ENCODE measurements at regions not wholly inside any gene's neighbourhood (a gene's known extent, or its start where the extent isn't known, plus 50 kb on each side); places are given as distances from the start of the nearest gene placed in this dataset.

GRCh38 chr10:123538401-123539320, 127.5 kb upstream of the GPR26 start:
- Mint-ChIP-seq H3K36me3 (no peaks in the 10 kb centered on the region), H3K27ac (no peak overlapping the region), H3K4me3 (no peak overlapping the region), H3K9me3 (peaks cover 0 to 6% (median 3%) of the 10 kb centered on the region in 8 donors), H3K27me3 (peaks cover 11 to 21% of the 10 kb centered on the region in 2 donors), H3K4me1 (peaks cover 0 to 1% (median 0%) of the 10 kb centered on the region in 4 donors)
- H3K27me3 ChIP-seq (ENCODE audit: insufficient read depth, low read length): no peaks in the 10 kb centered on the region
- H3K27ac ChIP-seq (ENCODE audit: low read depth, low read length): no peak overlapping the region
- no peaks in the 10 kb centered on the region for H3K36me3 ChIP-seq (ENCODE audit: insufficient read depth, low read length)
- H3K4me1 ChIP-seq (ENCODE audit: insufficient read depth, low read length): no peaks in the 10 kb centered on the region
- H3K4me3 ChIP-seq (ENCODE audit: low read length in 2 of 2): no peak overlapping the region
- no peak for DNase-seq
- intact Hi-C loops (cut with micrococcal nuclease): no loop called here
- POLR2A ChIA-PET (ENCODE audit: partially characterized antibody): no interaction called here
- CTCF ChIA-PET (ENCODE audit: partially characterized antibody): interaction anchor here (1.7 kb wide), 1 partner anchor 43 kb away, joined by 3 read pairs; no protein-coding TSS in a partner anchor
- H3K9me3 ChIP-seq (ENCODE audit: control insufficient read depth in 1 of 2, low read length in 2 of 2): no peaks in the 10 kb centered on the region

GRCh38 chr10:123544986-123545385, 121.2 kb upstream of the GPR26 start:
- no peaks in the 10 kb centered on the region for H3K4me1 ChIP-seq (ENCODE audit: insufficient read depth, low read length)
- no peak for DNase-seq
- H3K27me3 ChIP-seq (ENCODE audit: insufficient read depth, low read length): no peaks in the 10 kb centered on the region
- H3K36me3 ChIP-seq (ENCODE audit: insufficient read depth, low read length): no peaks in the 10 kb centered on the region
- Mint-ChIP-seq H3K9me3 (peaks cover 4 to 24% (median 14%) of the 10 kb centered on the region in 8 donors), H3K27me3 (peaks cover 11 to 25% of the 10 kb centered on the region in 2 donors), H3K4me1 (no peaks in the 10 kb centered on the region), H3K36me3 (no peaks in the 10 kb centered on the region), H3K4me3 (no peak overlapping the region), H3K27ac (no peak overlapping the region)
- no peaks in the 10 kb centered on the region for H3K9me3 ChIP-seq (ENCODE audit: control insufficient read depth in 1 of 2, low read length in 2 of 2)
- H3K4me3 ChIP-seq (ENCODE audit: low read length in 2 of 2): no peak overlapping the region
- H3K27ac ChIP-seq (ENCODE audit: low read depth, low read length): no peak overlapping the region
- intact Hi-C loops (cut with micrococcal nuclease): no loop called here
- ChIA-PET POLR2A (ENCODE audit: partially characterized antibody) (no interaction called here), CTCF (ENCODE audit: partially characterized antibody) (no interaction called here)

- DNase-seq: no peak
- H3K36me3 Mint-ChIP-seq: no peaks in the 10 kb centered on the region
- H3K4me1 Mint-ChIP-seq: peaks cover 0 to 2% (median 0%) of the 10 kb centered on the region in 4 donors
- H3K4me3 Mint-ChIP-seq: no peak overlapping the region
- no peak overlapping the region for H3K27ac Mint-ChIP-seq
- intact Hi-C loops (cut with micrococcal nuclease): no loop called here
- Histone ChIP-seq H3K27ac (ENCODE audit: low read depth, low read length) (no peak overlapping the region), H3K9me3 (ENCODE audit: control insufficient read depth in 1 of 2, low read length in 2 of 2) (no peaks in the 10 kb centered on the region), H3K4me3 (ENCODE audit: low read length in 2 of 2) (no peak overlapping the region), H3K4me1 (ENCODE audit: insufficient read depth, low read length) (no peaks in the 10 kb centered on the region), H3K27me3 (ENCODE audit: insufficient read depth, low read length) (no peaks in the 10 kb centered on the region), H3K36me3 (ENCODE audit: insufficient read depth, low read length) (no peaks in the 10 kb centered on the region)
- CTCF ChIA-PET (ENCODE audit: partially characterized antibody): interaction anchor here (1.1 kb wide), 1 partner anchor 415 kb away, joined by 4 read pairs; no protein-coding TSS in a partner anchor
- peaks cover 4 to 18% (median 12%) of the 10 kb centered on the region in 8 donors for H3K9me3 Mint-ChIP-seq
- POLR2A ChIA-PET (ENCODE audit: partially characterized antibody): no interaction called here
- H3K27me3 Mint-ChIP-seq: peaks cover 20 to 24% of the 10 kb centered on the region in 2 donors
Measured at GRCh38 chr10:123548770-123549169, 117.4 kb upstream of the GPR26 start.

- CTCF ChIA-PET (ENCODE audit: partially characterized antibody): interaction anchor here (1.1 kb wide), 1 partner anchor 416 kb away, joined by 4 read pairs; no protein-coding TSS in a partner anchor
- intact Hi-C loops (cut with micrococcal nuclease): no loop called here
- Mint-ChIP-seq H3K27ac (no peak overlapping the region), H3K9me3 (peaks cover 1 to 9% (median 6%) of the 10 kb centered on the region in 8 donors), H3K4me3 (no peak overlapping the region), H3K27me3 (peaks cover 19 to 22% of the 10 kb centered on the region in 2 donors), H3K4me1 (peaks cover 0 to 2% (median 0%) of the 10 kb centered on the region in 4 donors), H3K36me3 (no peaks in the 10 kb centered on the region)
- no peaks in the 10 kb centered on the region for H3K36me3 ChIP-seq (ENCODE audit: insufficient read depth, low read length)
- H3K4me3 ChIP-seq (ENCODE audit: low read length in 2 of 2): no peak overlapping the region
- no peak overlapping the region for H3K27ac ChIP-seq (ENCODE audit: low read depth, low read length)
- H3K4me1 ChIP-seq (ENCODE audit: insufficient read depth, low read length): no peaks in the 10 kb centered on the region
- H3K27me3 ChIP-seq (ENCODE audit: insufficient read depth, low read length): no peaks in the 10 kb centered on the region
- no peaks in the 10 kb centered on the region for H3K9me3 ChIP-seq (ENCODE audit: control insufficient read depth in 1 of 2, low read length in 2 of 2)
- no peak for DNase-seq
- POLR2A ChIA-PET (ENCODE audit: partially characterized antibody): no interaction called here
Measured at GRCh38 chr10:123549761-123550454, 116.2 kb upstream of the GPR26 start.

- H3K4me1 Mint-ChIP-seq: peaks cover 0 to 2% (median 0%) of the 10 kb centered on the region in 4 donors
- H3K9me3 ChIP-seq (ENCODE audit: control insufficient read depth in 1 of 2, low read length in 2 of 2): no peaks in the 10 kb centered on the region
- no peak overlapping the region for H3K4me3 ChIP-seq (ENCODE audit: low read length in 2 of 2)
- H3K27me3 ChIP-seq (ENCODE audit: insufficient read depth, low read length): no peaks in the 10 kb centered on the region
- H3K27me3 Mint-ChIP-seq: peaks cover 17 to 20% of the 10 kb centered on the region in 2 donors
- H3K9me3 Mint-ChIP-seq: peaks cover 0 to 5% (median 1%) of the 10 kb centered on the region in 8 donors
- no peak overlapping the region for H3K27ac Mint-ChIP-seq
- DNase-seq: no peak
- no peaks in the 10 kb centered on the region for H3K36me3 Mint-ChIP-seq
- POLR2A ChIA-PET (ENCODE audit: partially characterized antibody): no interaction called here
- H3K4me1 ChIP-seq (ENCODE audit: insufficient read depth, low read length): no peaks in the 10 kb centered on the region
- H3K27ac ChIP-seq (ENCODE audit: low read depth, low read length): no peak overlapping the region
- CTCF ChIA-PET (ENCODE audit: partially characterized antibody): no interaction called here
- intact Hi-C loops (cut with micrococcal nuclease): no loop called here
- no peak overlapping the region for H3K4me3 Mint-ChIP-seq
- no peaks in the 10 kb centered on the region for H3K36me3 ChIP-seq (ENCODE audit: insufficient read depth, low read length)
Measured at GRCh38 chr10:123550675-123551096, 115.5 kb upstream of the GPR26 start.

- Mint-ChIP-seq H3K27me3 (peaks cover 17 to 19% of the 10 kb centered on the region in 2 donors), H3K9me3 (peaks cover 0 to 4% (median 0%) of the 10 kb centered on the region in 8 donors), H3K4me3 (no peak overlapping the region), H3K27ac (no peak overlapping the region), H3K36me3 (no peaks in the 10 kb centered on the region), H3K4me1 (peaks cover 0 to 2% (median 0%) of the 10 kb centered on the region in 4 donors)
- no peak overlapping the region for H3K27ac ChIP-seq (ENCODE audit: low read depth, low read length)
- POLR2A ChIA-PET (ENCODE audit: partially characterized antibody): no interaction called here
- no peak overlapping the region for H3K4me3 ChIP-seq (ENCODE audit: low read length in 2 of 2)
- no peaks in the 10 kb centered on the region for H3K27me3 ChIP-seq (ENCODE audit: insufficient read depth, low read length)
- no peaks in the 10 kb centered on the region for H3K9me3 ChIP-seq (ENCODE audit: control insufficient read depth in 1 of 2, low read length in 2 of 2)
- CTCF ChIA-PET (ENCODE audit: partially characterized antibody): interaction anchor here (0.8 to 1.1 kb wide), 2 partner anchors 9 to 419 kb away, joined by 3 read pairs; no protein-coding TSS in a partner anchor
- H3K36me3 ChIP-seq (ENCODE audit: insufficient read depth, low read length): no peaks in the 10 kb centered on the region
- intact Hi-C loops (cut with micrococcal nuclease): no loop called here
- no peak for DNase-seq
- no peaks in the 10 kb centered on the region for H3K4me1 ChIP-seq (ENCODE audit: insufficient read depth, low read length)
Measured at GRCh38 chr10:123551259-123551658, 114.9 kb upstream of the GPR26 start.
